Stomach (tissue), 8 donors: ENCODE measurements at regions not wholly inside any gene's neighbourhood (a gene's known extent, or its start where the extent isn't known, plus 50 kb on each side); places are given as distances from the start of the nearest gene placed in this dataset.

ENCODE experiments used
- DNase-seq, 2 donors: peaks; one replicate each; pipeline versions ENCODE4 v3.0.0 to v3.0.0-alpha.2; 2013 to 2019
- H3K27ac ChIP-seq, 5 donors: fragments of 200-600 bp in 4 of 5; sonication (generic) in 4 of 5; one replicate each; pipeline ENCODE4 v1.5.1; 2013 to 2019; ENCODE audit warnings: mild to moderate bottlenecking in 1 of 5, moderate library complexity in 1 of 5
- H3K27me3 ChIP-seq, 3 donors: fragments of 200-600 bp; sonication (generic); one replicate each; pipeline ENCODE4 v1.5.1; 2017 to 2019; ENCODE audit warnings: mixed run types in 1 of 3
- H3K36me3 ChIP-seq, 4 donors: fragments of 200-600 bp; sonication (generic); 1 replicate in 3 of 4; 2 replicates in 1 of 4; pipeline ENCODE4 v1.5.1; 2016 to 2019
- H3K4me1 ChIP-seq, 4 donors: fragments of 200-600 bp; sonication (generic); one replicate each; pipeline ENCODE4 v1.5.1; 2016 to 2019
- H3K4me3 ChIP-seq, 4 donors: fragments of 200-600 bp; sonication (generic) in 3 of 4; one replicate each; pipeline ENCODE4 v1.5.1; 2016 to 2019; ENCODE audit warnings: mild to moderate bottlenecking in 1 of 4
- H3K9me3 ChIP-seq, 4 donors: fragments of 200-600 bp; sonication (generic); one replicate each; pipeline ENCODE4 v1.5.1; 2016 to 2019
- EP300 ChIP-seq: sonication (generic); formaldehyde crosslinking; IDR thresholded peaks from one replicate; pipeline ENCODE4 v1.6.1; 2017; ENCODE audit warnings: antibody characterized with exemption
- POLR2A ChIP-seq, 4 donors: fragments of 450-650 bp; IDR thresholded peaks; one replicate each; pipeline ENCODE4 v1.6.1; 2016; ENCODE audit warnings: antibody characterized with exemption in 4 of 4, control low read depth in 2 of 4, mild to moderate bottlenecking in 1 of 4, moderate library complexity in 1 of 4
- POLR2AphosphoS5 ChIP-seq, 3 donors: sonication (generic); formaldehyde crosslinking; IDR thresholded peaks; one replicate each; pipeline ENCODE4 v1.6.1; 2016; ENCODE audit warnings: antibody characterized with exemption in 3 of 3
- WGBS, 5 donors: extraction: QIAGEN DNeasy Blood & Tissue Kit in 3 of 5; methylation state at CpG; one replicate each; pipeline versions ENCODE4 v1.1.5 to v1.1.7; 2013 to 2018; 5-methylcytosine and 5-hydroxymethylcytosine counted together
- intact Hi-C: fragments of 100-400 bp; cut with DNase I; formaldehyde crosslinking; loops from one replicate; pipeline ENCODE4 v1.15.1; 2023; ENCODE audit warnings: low total_unique reads
- TF ChIP-seq, protein P1 (sequence below), 7 experiments: fragments of 450-650 bp in 4 of 7; fragments of 200-600 bp in 3 of 7; sonication (generic) in 3 of 7; IDR thresholded peaks; one replicate each; pipeline ENCODE4 v1.5.1; 2016 to 2019; ENCODE audit warnings: antibody characterized with exemption in 7 of 7, control low read depth in 2 of 7, mild to moderate bottlenecking in 1 of 7
- donor health status: healthy with polysubstance abuse.
- donor health status: Bipolar disorder and iron deficiency.
- donor health status: healthy.

- no peaks in the 10 kb centered on the region for H3K36me3 ChIP-seq
- H3K4me3 ChIP-seq, result no peak overlapping the region
- intact Hi-C loops, result no loop called here
- DNase-seq, result no peak
- TF ChIP-seq EP300, result no peak
- no peak for TF ChIP-seq POLR2A (IDR thresholded peaks at IDR 0.05)
- TF ChIP-seq, protein P1, sequence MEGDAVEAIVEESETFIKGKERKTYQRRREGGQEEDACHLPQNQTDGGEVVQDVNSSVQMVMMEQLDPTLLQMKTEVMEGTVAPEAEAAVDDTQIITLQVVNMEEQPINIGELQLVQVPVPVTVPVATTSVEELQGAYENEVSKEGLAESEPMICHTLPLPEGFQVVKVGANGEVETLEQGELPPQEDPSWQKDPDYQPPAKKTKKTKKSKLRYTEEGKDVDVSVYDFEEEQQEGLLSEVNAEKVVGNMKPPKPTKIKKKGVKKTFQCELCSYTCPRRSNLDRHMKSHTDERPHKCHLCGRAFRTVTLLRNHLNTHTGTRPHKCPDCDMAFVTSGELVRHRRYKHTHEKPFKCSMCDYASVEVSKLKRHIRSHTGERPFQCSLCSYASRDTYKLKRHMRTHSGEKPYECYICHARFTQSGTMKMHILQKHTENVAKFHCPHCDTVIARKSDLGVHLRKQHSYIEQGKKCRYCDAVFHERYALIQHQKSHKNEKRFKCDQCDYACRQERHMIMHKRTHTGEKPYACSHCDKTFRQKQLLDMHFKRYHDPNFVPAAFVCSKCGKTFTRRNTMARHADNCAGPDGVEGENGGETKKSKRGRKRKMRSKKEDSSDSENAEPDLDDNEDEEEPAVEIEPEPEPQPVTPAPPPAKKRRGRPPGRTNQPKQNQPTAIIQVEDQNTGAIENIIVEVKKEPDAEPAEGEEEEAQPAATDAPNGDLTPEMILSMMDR (IDR thresholded peaks at IDR 0.05), result no peak
- TF ChIP-seq POLR2AphosphoS5 (IDR thresholded peaks at IDR 0.05), result no peak
- no peaks in the 10 kb centered on the region for H3K4me1 ChIP-seq
- H3K27ac ChIP-seq, result no peak overlapping the region
- H3K9me3 ChIP-seq, result no peaks in the 10 kb centered on the region
- H3K27me3 ChIP-seq, result no peaks in the 10 kb centered on the region
Measured at GRCh38 chr4:156265407-156265806, 311.7 kb upstream of the CTSO start.

DNA sequence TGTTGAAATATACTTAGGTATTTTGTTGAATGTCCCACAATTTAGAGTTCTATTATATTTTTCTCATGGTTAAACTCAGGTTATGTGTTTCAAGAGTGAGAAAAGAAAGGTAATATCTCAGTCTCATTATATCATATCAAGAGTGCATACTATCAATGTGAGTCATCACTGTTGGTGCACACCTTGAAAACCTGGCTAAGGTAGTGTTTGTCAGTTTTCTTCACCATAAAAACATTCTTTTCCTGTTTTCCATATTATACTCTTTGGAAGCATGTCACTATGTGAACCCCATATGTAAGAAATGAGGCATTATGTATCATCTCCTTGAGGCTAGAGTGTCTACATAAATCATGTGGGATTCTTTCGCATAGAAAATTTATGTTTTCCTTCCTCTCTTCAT lies 307.6 kb upstream of the CTSO start:
- Histone ChIP-seq H3K27ac (no peak overlapping the region), H3K4me1 (no peaks in the 10 kb centered on the region), H3K4me3 (no peak overlapping the region), H3K36me3 (no peaks in the 10 kb centered on the region), H3K9me3 (no peaks in the 10 kb centered on the region), H3K27me3 (no peaks in the 10 kb centered on the region)
- 86 to 96% (median 93%) methylated on average over 1 of the region's 1 CpG for WGBS, 5 donors
- no peak for DNase-seq
- TF ChIP-seq EP300 (no peak), POLR2A (IDR thresholded peaks at IDR 0.05) (no peak)
- TF ChIP-seq, protein P1 (IDR thresholded peaks at IDR 0.05), result no peak
- intact Hi-C loops, result no loop called here

- intact Hi-C loops, result no loop called here
- Histone ChIP-seq H3K27me3 (no peaks in the 10 kb centered on the region), H3K4me1 (no peaks in the 10 kb centered on the region), H3K9me3 (no peaks in the 10 kb centered on the region), H3K27ac (no peak overlapping the region), H3K4me3 (no peak overlapping the region), H3K36me3 (no peaks in the 10 kb centered on the region)
- 27 to 42% (median 31%) methylated on average over 5 of the region's 5 CpGs for WGBS, 5 donors
- peak in 1 of 2 donors; percentile 7 for DNase-seq
- TF ChIP-seq POLR2A (IDR thresholded peaks at IDR 0.05) (no peak), EP300 (no peak), POLR2AphosphoS5 (IDR thresholded peaks at IDR 0.05) (no peak)
- TF ChIP-seq, protein P1 (IDR thresholded peaks at IDR 0.05), result no peak
Measured at GRCh38 chr4:156255230-156256007, 301.8 kb upstream of the CTSO start.

DNA sequence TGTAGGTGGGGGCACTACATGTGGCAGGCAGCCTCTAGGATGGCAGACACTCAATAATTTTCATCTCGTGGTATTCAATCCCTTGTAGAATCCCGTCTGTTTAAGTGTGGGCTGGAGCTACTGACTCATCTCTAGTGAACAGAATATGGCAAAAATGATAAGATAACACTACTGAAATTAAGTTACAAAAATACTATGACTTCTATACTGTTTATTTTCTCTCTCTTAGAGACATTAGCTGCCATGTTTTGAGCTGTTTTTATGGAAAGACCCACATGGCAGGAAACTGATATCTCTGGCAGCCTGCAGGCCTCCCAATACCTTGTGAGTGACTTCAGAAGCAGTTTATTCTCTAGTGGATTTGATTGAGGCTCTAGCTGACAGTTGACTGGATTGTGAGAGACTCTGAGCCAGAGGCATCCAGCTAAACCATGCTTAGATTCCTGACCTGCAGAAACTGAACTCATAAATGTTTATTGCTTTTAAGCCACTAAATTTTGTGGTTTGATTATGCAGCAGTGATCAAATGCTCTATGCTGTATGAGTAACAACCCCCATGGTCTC lies 298.8 kb upstream of the CTSO start:
- Histone ChIP-seq H3K9me3 (no peaks in the 10 kb centered on the region), H3K4me1 (no peaks in the 10 kb centered on the region), H3K27ac (no peak overlapping the region), H3K27me3 (no peaks in the 10 kb centered on the region), H3K36me3 (no peaks in the 10 kb centered on the region), H3K4me3 (no peak overlapping the region)
- WGBS, 5 donors, result 44 to 70% (median 68%) methylated on average over 2 of the region's 2 CpGs
- TF ChIP-seq POLR2AphosphoS5 (IDR thresholded peaks at IDR 0.05) (no peak), EP300 (no peak), POLR2A (IDR thresholded peaks at IDR 0.05) (no peak)
- TF ChIP-seq, protein P1 (IDR thresholded peaks at IDR 0.05), result no peak
- DNase-seq, result no peak
- intact Hi-C loops, result no loop called here
